SK-N-SH (cell line): ENCODE measurements at regions not wholly inside any gene's neighbourhood (a gene's known extent, or its start where the extent isn't known, plus 50 kb on each side); places are given as distances from the start of the nearest gene placed in this dataset.

Source experiments
- CTCF ChIP-seq: fragments of 200-600 bp; sonication (generic); IDR thresholded peaks from 2 replicates; pipeline ENCODE4 v1.6.1; 2017; ENCODE audit warnings: antibody characterized with exemption, mild to moderate bottlenecking, moderate library complexity
- EZH2phosphoT487 ChIP-seq: fragments of 200-600 bp; sonication (generic); IDR thresholded peaks from 2 replicates; pipeline ENCODE4 v1.6.1; 2017; ENCODE audit warnings: low read depth, mixed run types, mild to moderate bottlenecking, antibody characterized with exemption, moderate library complexity, borderline replicate concordance
- MAX ChIP-seq: IDR thresholded peaks from 2 replicates; pipeline ENCODE4 v1.4.0; 2012; ENCODE audit warnings: low read depth
- MEF2A ChIP-seq: IDR thresholded peaks from 2 replicates; pipeline ENCODE4 v1.4.0; 2012; ENCODE audit warnings: low read depth, borderline replicate concordance
- RFX5 ChIP-seq: IDR thresholded peaks from 2 replicates; pipeline ENCODE4 v1.6.1; 2012; ENCODE audit warnings: mild to moderate bottlenecking, improper control_type of control experiment, low read length
- RXRA ChIP-seq: IDR thresholded peaks from 2 replicates; pipeline ENCODE4 v1.4.0; 2012; ENCODE audit warnings: low read depth, mild to moderate bottlenecking, borderline replicate concordance
- TEAD4 ChIP-seq: IDR thresholded peaks from 2 replicates; pipeline ENCODE4 v1.4.0; 2012; ENCODE audit warnings: mild to moderate bottlenecking, borderline replicate concordance; ENCODE audit not compliant: insufficient read depth
- USF2 ChIP-seq: fragments of 150-350 bp; IDR thresholded peaks from 2 replicates; pipeline ENCODE4 v1.6.1; 2017; ENCODE audit warnings: antibody characterized with exemption, low read length, low read depth, borderline replicate concordance
- YY1 ChIP-seq: IDR thresholded peaks from 2 replicates; pipeline ENCODE4 v1.4.0; 2012; ENCODE audit warnings: low read depth, mild to moderate bottlenecking

GRCh38 chr2:66888246-66888645 lies 453.3 kb downstream of the MEIS1 start:
- TF ChIP-seq MAX, result no peak
- TF ChIP-seq YY1, result no peak
- TF ChIP-seq CTCF, result no peak
- no peak for TF ChIP-seq EZH2phosphoT487
- TF ChIP-seq USF2, result no peak
- TF ChIP-seq RFX5, result no peak
- no peak for TF ChIP-seq TEAD4
- no peak for TF ChIP-seq MEF2A
- TF ChIP-seq RXRA, result no peak
